NB4 (cell line): ENCODE measurements at regions not wholly inside any gene's neighbourhood (a gene's known extent, or its start where the extent isn't known, plus 50 kb on each side); places are given as distances from the start of the nearest gene placed in this dataset.

Experiments
- DNase-seq: peaks from one replicate; pipeline ENCODE4 v3.0.0; 2010; ENCODE audit warnings: low read depth
- H3K4me3 ChIP-seq: one replicate; pipeline ENCODE4 v1.5.1; 2011; ENCODE audit warnings: mild to moderate bottlenecking, low read depth, low read length, moderate library complexity
- MYC ChIP-seq: IDR thresholded peaks from 2 replicates; pipeline ENCODE4 v1.6.1; 2011; ENCODE audit warnings: low read depth, low read length
- POLR2A ChIP-seq: IDR thresholded peaks from 2 replicates; pipeline ENCODE4 v1.6.1; 2011; ENCODE audit warnings: mild to moderate bottlenecking; ENCODE audit not compliant: insufficient read length; ENCODE audit errors: extremely low read depth
- TF ChIP-seq, protein P1 (sequence below): IDR thresholded peaks from one replicate; pipeline ENCODE4 v1.5.1; 2012; ENCODE audit warnings: low read depth, low read length
- TF ChIP-seq, protein P2 (sequence below): IDR thresholded peaks from 2 replicates; pipeline ENCODE4 v1.6.1; 2011; ENCODE audit warnings: low read depth, low read length

DNA sequence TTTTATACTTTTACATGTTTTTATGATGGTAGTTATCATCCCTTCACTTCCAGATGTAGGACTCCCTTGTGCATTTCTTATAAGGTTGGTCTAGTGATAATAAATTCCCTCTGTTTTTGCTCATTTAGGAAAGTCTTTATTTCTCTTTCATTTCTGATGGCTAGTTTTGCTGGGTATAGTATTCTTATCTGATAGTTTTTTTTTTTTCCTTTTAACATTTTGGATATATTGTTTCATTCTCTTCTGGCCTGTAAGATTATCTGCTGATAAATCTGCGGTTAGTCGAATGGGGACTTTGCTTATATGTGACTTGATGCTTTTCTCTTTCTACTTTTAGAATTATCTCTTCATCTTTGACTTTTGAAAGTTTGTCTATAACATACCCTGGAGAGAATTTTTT, 153.1 kb upstream of the MPHOSPH6 start:
- no peak for DNase-seq
- TF ChIP-seq MYC (no peak), POLR2A (no peak)
- TF ChIP-seq, protein P1, sequence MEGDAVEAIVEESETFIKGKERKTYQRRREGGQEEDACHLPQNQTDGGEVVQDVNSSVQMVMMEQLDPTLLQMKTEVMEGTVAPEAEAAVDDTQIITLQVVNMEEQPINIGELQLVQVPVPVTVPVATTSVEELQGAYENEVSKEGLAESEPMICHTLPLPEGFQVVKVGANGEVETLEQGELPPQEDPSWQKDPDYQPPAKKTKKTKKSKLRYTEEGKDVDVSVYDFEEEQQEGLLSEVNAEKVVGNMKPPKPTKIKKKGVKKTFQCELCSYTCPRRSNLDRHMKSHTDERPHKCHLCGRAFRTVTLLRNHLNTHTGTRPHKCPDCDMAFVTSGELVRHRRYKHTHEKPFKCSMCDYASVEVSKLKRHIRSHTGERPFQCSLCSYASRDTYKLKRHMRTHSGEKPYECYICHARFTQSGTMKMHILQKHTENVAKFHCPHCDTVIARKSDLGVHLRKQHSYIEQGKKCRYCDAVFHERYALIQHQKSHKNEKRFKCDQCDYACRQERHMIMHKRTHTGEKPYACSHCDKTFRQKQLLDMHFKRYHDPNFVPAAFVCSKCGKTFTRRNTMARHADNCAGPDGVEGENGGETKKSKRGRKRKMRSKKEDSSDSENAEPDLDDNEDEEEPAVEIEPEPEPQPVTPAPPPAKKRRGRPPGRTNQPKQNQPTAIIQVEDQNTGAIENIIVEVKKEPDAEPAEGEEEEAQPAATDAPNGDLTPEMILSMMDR: no peak
- TF ChIP-seq, protein P2, sequence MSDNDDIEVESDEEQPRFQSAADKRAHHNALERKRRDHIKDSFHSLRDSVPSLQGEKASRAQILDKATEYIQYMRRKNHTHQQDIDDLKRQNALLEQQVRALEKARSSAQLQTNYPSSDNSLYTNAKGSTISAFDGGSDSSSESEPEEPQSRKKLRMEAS: no peak
- no peak overlapping the region for H3K4me3 ChIP-seq

DNA sequence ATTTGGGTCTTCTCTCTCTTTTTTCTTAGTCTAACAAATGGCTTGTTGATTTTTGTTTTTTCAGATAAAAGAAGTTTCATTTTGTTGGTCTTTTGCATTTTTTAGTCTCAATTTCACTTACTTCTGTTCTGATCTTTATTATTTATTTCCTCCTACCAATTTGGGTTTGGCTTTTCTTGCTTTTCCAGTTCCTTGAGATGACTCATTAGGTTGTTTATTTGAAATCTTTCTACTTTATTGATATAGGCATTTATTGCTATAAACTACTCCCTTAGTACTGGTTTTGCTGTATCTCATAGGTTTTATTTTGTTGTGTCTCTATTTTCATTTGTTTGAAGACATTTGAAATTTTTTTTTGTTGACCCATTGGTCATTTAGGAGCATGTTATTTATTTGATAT, 152.2 kb upstream of the MPHOSPH6 start:
- no peak for DNase-seq
- TF ChIP-seq POLR2A (no peak), MYC (no peak)
- TF ChIP-seq, protein P1: no peak
- TF ChIP-seq, protein P2: no peak
- no peak overlapping the region for H3K4me3 ChIP-seq

DNA sequence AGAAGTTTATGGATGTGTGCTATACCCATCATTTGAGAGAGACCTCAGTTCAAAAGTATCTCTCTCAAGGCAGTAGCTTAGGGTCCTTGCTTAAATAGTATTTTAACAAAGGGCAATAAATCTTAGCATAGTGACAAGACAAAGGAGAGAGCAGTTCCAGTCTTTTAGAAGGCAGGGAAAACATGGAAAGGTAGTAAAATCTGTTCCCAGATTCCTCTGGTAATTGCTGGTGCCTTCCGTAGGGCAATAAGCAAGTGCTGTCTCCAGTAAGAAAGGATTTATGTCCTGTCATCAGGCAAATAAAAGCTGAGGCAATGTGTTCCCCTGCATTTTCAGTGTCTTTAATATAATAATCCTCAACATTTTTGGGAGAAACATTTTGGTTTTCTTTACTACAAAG, 149.0 kb upstream of the MPHOSPH6 start:
- no peak for DNase-seq
- H3K4me3 ChIP-seq: no peak overlapping the region
- TF ChIP-seq, protein P2: no peak
- TF ChIP-seq, protein P1: no peak
- TF ChIP-seq MYC (no peak), POLR2A (no peak)

DNA sequence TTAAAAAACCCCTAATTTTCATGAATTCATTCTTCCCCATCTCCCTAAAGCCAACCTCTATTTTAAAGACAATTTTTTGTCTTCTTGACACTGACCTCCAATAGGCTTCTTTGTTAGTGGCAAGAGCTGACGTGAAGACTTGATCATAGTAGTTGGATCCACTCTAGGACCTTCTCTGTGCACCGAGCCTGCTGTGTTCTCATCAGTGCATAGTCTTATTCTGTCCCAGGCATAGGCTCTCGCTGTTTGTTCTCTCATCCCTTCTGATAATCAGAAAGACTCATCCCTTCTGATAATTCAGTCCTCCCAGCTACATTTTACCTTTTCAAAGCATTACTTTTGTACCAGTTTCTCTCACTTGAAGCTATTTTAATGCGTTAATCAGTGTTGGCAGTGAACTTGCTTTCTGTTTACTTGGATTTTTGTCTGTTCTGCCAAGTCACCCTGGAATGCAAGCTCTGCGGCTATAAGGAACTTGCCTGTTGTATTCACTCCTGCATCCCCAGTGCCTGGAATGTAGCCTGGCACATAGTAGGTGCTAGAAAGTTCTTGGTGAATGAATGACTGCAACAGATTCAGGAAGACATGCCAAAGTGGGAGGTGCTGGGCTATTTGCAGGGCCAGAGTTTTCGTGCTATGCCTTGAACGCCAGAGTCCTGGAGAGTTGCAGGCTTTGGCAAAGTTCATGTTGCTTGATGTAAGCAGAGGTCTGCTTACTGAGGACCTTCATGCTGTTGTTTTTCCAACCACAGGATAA, 147.6 kb upstream of the MPHOSPH6 start:
- DNase-seq: no peak
- TF ChIP-seq, protein P2: no peak
- no peak for TF ChIP-seq POLR2A
- H3K4me3 ChIP-seq: no peak overlapping the region

DNA sequence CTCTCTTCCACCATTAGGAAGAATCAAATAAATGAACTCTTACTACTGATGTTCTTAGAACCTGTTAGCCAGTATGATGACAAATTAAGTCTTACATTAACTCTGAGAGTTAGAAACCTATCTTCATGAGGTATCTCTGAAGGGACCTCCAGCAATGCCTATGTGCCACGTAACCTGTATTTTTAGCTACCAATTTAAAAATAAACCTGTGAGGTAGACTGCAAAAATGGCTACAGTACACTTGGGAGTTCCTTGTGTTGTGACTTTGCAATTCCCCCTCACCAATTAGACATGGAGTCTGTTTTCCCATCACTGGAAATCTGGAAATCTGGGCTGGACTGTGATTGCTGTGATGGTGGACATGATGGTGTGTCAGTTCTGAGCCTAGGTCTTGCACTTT, 143.7 kb upstream of the MPHOSPH6 start:
- H3K4me3 ChIP-seq: no peak overlapping the region

DNA sequence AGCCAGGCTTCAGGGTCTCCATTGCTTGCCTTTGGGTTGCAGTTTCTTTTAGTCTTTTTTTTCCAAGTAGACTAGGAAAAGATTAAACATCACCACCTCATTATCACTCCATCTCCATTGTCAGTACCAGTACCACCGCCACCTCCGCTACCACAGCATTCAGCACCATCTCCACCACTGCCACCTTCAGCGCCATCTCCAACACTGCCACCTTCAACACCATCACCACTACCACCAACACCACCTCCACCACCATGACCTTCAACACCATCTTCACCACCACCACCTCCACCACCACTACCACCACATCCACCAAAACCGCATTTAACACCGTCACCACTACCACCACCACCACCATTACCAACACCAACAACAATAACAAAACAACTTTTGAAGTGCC, 141.5 kb upstream of the MPHOSPH6 start:
- H3K4me3 ChIP-seq: no peak overlapping the region
- TF ChIP-seq, protein P1: no peak
- TF ChIP-seq POLR2A (no peak), MYC (no peak)
- TF ChIP-seq, protein P2: no peak
- no peak for DNase-seq

More for the DNA sequence above, 143.7 kb upstream of the MPHOSPH6 start:
- no peak for DNase-seq
- TF ChIP-seq, protein P2: no peak
- TF ChIP-seq POLR2A (no peak), MYC (no peak)
- TF ChIP-seq, protein P1: no peak
